AG04449 (cell line): ENCODE measurements at regions not wholly inside any gene's neighbourhood (a gene's known extent, or its start where the extent isn't known, plus 50 kb on each side); places are given as distances from the start of the nearest gene placed in this dataset.

Source experiments
- CTCF ChIA-PET: fragments of 350-600 bp; formaldehyde crosslinking; extraction: SDS; loops from one replicate; lab custom pipeline; 2021; ENCODE audit warnings: antibody characterized with exemption; lab: Yijun Ruan, JAX
- POLR2A ChIA-PET: fragments of 400-600, 350-600 bp; formaldehyde crosslinking; extraction: SDS; loops from one replicate; lab custom pipeline; 2020; ENCODE audit warnings: antibody characterized with exemption, inconsistent platforms; lab: Yijun Ruan, JAX
- DNase-seq: peaks from one replicate; pipeline ENCODE4 v3.0.0-alpha.2; 2010; ENCODE audit warnings: low read depth, low spot score
- H3K4me3 ChIP-seq: 2 replicates; pipeline ENCODE4 v1.5.1; 2011; ENCODE audit warnings: low read depth, mild to moderate bottlenecking, control low read depth, low read length
- CTCF ChIP-seq: IDR thresholded peaks from one replicate; pipeline ENCODE4 v1.5.1; 2011; ENCODE audit warnings: mild to moderate bottlenecking, moderate library complexity, low read length, control low read depth, inconsistent platforms; ENCODE audit not compliant: insufficient read depth; ENCODE audit errors: missing control alignments

GRCh38 chr18:29962579-29962978 lies 1080.0 kb downstream of the DSC3 start:
- no peak for DNase-seq
- no peak for TF ChIP-seq CTCF
- ChIA-PET CTCF (no interaction called here), POLR2A (no interaction called here)
- no peak overlapping the region for H3K4me3 ChIP-seq

GRCh38 chr18:29960539-29960938 lies 1082.0 kb downstream of the DSC3 start:
- no peak for DNase-seq
- CTCF ChIA-PET, result no interaction called here
- POLR2A ChIA-PET, result no interaction called here
- TF ChIP-seq CTCF, result no peak
- H3K4me3 ChIP-seq, result no peak overlapping the region

GRCh38 chr18:29930231-29930630 lies 1112.3 kb downstream of the DSC3 start:
- H3K4me3 ChIP-seq, result no peak overlapping the region
- ChIA-PET POLR2A (no interaction called here), CTCF (no interaction called here)
- no peak for DNase-seq
- TF ChIP-seq CTCF, result no peak

GRCh38 chr18:29928081-29928480 lies 1114.5 kb downstream of the DSC3 start:
- ChIA-PET CTCF (no interaction called here), POLR2A (no interaction called here)
- H3K4me3 ChIP-seq, result no peak overlapping the region
- no peak for DNase-seq
- no peak for TF ChIP-seq CTCF

GRCh38 chr18:29925566-29925965 lies 1117.0 kb downstream of the DSC3 start:
- CTCF ChIA-PET, result no interaction called here

GRCh38 chr18:29912351-29912750 lies 1130.2 kb downstream of the DSC3 start:
- POLR2A ChIA-PET, result no interaction called here
- no peak for TF ChIP-seq CTCF

More at GRCh38 chr18:29925566-29925965, 1117.0 kb downstream of the DSC3 start:
- POLR2A ChIA-PET, result no interaction called here
- no peak overlapping the region for H3K4me3 ChIP-seq
- TF ChIP-seq CTCF, result no peak
- DNase-seq, result no peak

More at GRCh38 chr18:29912351-29912750, 1130.2 kb downstream of the DSC3 start:
- no peak for DNase-seq
- CTCF ChIA-PET, result no interaction called here
- no peak overlapping the region for H3K4me3 ChIP-seq
